VCaP (cell line): ENCODE measurements at regions not wholly inside any gene's neighbourhood (a gene's known extent, or its start where the extent isn't known, plus 50 kb on each side); places are given as distances from the start of the nearest gene placed in this dataset.
"Not testable (repeated sequence)": the region's sequence is repeated elsewhere in the genome, so short reads cannot be mapped to it uniquely, and the experiment has no call there.

Experiments used
- H3K27ac ChIP-seq: fragments of 450-650 bp; 2 replicates; pipeline ENCODE4 v1.5.1; 2017
- CTCF ChIP-seq: fragments of 450-650 bp; conservative IDR thresholded peaks from 2 replicates; pipeline ENCODE4 v1.5.1; 2017; ENCODE audit warnings: mild to moderate bottlenecking, moderate library complexity

- no peak overlapping the region for H3K27ac ChIP-seq
- TF ChIP-seq CTCF = no peak
Measured at GRCh38 chrX:125651426-125651825, 331.8 kb downstream of the TEX13C start.

- no peak overlapping the region for H3K27ac ChIP-seq
- no peak for TF ChIP-seq CTCF
Measured at GRCh38 chrX:125654501-125654900, 334.8 kb downstream of the TEX13C start.

- no peak for TF ChIP-seq CTCF
Measured at GRCh38 chrX:125673758-125674157, 354.1 kb downstream of the TEX13C start.

GRCh38 chrX:125678258-125678657 lies 358.6 kb downstream of the TEX13C start:
- TF ChIP-seq CTCF = no peak
- no peak overlapping the region for H3K27ac ChIP-seq

More at GRCh38 chrX:125673758-125674157, 354.1 kb downstream of the TEX13C start:
- no peak overlapping the region for H3K27ac ChIP-seq

- TF ChIP-seq CTCF = no peak
- no peak overlapping the region for H3K27ac ChIP-seq
Measured at GRCh38 chrX:125680366-125680765, 360.7 kb downstream of the TEX13C start.

GRCh38 chrX:125681058-125681457 lies 361.4 kb downstream of the TEX13C start:
- H3K27ac ChIP-seq = no peak overlapping the region
- no peak for TF ChIP-seq CTCF

GRCh38 chrX:125681507-125681906 lies 361.8 kb downstream of the TEX13C start:
- no peak for TF ChIP-seq CTCF
- no peak overlapping the region for H3K27ac ChIP-seq

- not testable (repeated sequence) for H3K27ac ChIP-seq
Measured at GRCh38 chrX:125690522-125690921, 370.9 kb downstream of the TEX13C start.
